ENCODE measurements at regions not wholly inside any gene's neighbourhood (a gene's known extent, or its start where the extent isn't known, plus 50 kb on each side); places are given as distances from the start of the nearest gene placed in this dataset.
"Not testable (repeated sequence)": the region's sequence is repeated elsewhere in the genome, so short reads cannot be mapped to it uniquely, and the experiment has no call there.

DNA sequence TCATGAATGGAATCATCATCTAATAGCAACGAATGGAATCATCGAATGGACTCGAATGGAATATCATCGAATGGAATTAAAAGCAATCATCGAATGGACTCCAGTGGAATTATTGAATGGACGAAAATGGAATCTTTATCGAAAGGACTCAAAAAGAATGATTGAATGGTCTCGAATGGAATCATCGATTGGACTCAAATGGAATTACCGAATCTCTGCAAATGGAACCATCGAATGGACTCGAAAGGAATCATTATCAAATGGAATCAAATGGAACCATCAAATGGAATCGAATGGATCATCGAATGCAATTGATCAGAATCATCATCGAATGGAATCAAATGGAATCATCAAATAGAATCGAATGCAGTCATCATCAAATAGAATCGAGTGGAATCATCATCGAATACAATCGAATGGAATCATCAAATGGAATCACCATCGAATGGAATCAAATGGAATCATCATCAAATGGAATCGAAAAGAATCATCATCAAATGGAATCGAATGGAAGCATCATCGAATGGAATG is 225.7 kb downstream of the SHCBP1 start:
- H3K27ac Mint-ChIP-seq, POLR2A ChIA-PET, ATAC-seq, H3K4me1 Mint-ChIP-seq, H3K27me3 Mint-ChIP-seq, H3K4me3 Mint-ChIP-seq: not testable (repeated sequence)
- Mint-ChIP-seq H3K9me3 (peaks cover 0 to 27% (median 9%) of the 10 kb centered on the region in 9 donors), H3K36me3 (peaks cover 0 to 10% (median 4%) of the 10 kb centered on the region in 3 donors)
- DNase-seq = peak in 4 of 10 donors; percentile 7 to 34 (median 11)

DNA sequence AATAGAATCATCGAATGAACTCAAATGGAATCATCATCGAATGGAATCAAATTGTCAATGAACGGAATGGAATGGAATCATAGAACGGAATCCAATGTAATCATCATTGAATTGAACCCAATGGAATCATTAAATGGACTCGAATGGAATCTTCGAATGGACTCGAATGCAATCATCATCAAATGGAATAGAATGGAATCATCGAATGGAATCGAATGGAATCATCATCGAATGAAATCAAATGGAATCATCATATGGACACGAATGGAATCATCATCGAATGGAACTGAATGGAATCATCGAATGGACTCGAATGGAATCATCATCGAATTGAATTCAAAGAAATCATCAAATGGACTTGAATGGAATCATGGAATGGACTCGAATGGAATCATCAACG is 226.2 kb downstream of the SHCBP1 start:
- Mint-ChIP-seq H3K36me3 (peaks cover 0 to 10% (median 4%) of the 10 kb centered on the region in 3 donors), H3K9me3 (peaks cover 0 to 27% (median 9%) of the 10 kb centered on the region in 9 donors)
- ATAC-seq, POLR2A ChIA-PET, H3K4me3 Mint-ChIP-seq, H3K27ac Mint-ChIP-seq, DNase-seq, H3K4me1 Mint-ChIP-seq, H3K27me3 Mint-ChIP-seq: not testable (repeated sequence)

DNA sequence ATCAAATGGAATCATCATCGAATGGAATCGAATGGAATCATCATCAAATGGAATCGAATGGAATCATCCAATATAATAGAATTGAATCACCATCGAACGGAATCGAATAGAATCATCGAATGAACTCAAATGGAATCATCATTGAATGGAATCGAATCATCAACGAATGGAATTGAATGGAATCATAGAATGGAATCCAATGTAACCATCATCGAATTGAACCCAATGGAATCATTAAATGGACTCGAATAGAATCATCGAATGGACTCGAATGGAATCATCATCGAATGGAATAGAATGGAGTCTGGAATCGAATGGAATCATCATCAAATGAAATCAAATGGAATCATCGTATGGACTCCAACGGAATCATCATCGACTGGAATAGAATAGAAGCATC is 227.0 kb downstream of the SHCBP1 start:
- H3K4me3 Mint-ChIP-seq, POLR2A ChIA-PET, H3K4me1 Mint-ChIP-seq, ATAC-seq, H3K27ac Mint-ChIP-seq, H3K27me3 Mint-ChIP-seq: not testable (repeated sequence)
- DNase-seq = peak in 2 of 10 donors; percentile 1 to 15
- Mint-ChIP-seq H3K36me3 (peaks cover 0 to 10% (median 4%) of the 10 kb centered on the region in 3 donors), H3K9me3 (peaks cover 0 to 27% (median 9%) of the 10 kb centered on the region in 9 donors)

DNA sequence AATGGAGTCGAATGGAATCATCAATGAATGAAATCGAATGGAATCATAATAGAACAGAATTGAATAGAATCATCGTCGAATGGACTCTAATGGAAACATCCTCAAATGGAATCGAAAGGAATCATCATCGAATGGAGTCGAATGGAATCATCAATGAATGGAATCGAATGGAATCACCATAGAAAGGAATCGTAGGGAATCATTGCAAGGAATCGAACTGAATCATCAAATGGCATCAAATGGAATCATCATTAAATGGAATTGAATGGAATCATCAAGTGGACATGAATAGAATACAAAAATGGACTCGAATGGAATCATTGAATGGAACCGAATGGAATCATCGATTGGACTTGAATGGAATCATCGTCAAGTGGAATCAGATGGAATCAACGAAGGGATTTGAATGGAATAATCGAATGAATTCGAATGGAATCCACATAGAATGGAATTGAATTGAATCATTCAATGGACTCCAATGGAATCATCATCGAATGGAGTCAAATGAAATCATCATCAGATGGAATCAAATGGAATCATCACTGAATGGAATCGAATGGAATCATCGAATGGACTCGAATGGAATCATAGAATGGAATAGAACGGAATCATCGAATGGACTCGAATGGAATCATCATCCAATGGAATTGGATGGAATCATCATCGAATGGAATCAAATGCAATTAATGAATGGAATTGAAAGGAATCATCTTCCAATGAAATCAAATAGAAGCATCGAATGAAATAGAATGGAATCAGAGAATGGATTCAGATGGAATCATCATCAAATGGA is 228.1 kb downstream of the SHCBP1 start:
- Mint-ChIP-seq H3K36me3 (peaks cover 0 to 10% (median 4%) of the 10 kb centered on the region in 3 donors), H3K9me3 (peaks cover 0 to 27% (median 9%) of the 10 kb centered on the region in 9 donors)
- H3K27ac Mint-ChIP-seq, POLR2A ChIA-PET, H3K27me3 Mint-ChIP-seq, H3K4me1 Mint-ChIP-seq, H3K4me3 Mint-ChIP-seq, ATAC-seq: not testable (repeated sequence)
- peak in 4 of 10 donors; percentile 23 to 49 (median 42) for DNase-seq

DNA sequence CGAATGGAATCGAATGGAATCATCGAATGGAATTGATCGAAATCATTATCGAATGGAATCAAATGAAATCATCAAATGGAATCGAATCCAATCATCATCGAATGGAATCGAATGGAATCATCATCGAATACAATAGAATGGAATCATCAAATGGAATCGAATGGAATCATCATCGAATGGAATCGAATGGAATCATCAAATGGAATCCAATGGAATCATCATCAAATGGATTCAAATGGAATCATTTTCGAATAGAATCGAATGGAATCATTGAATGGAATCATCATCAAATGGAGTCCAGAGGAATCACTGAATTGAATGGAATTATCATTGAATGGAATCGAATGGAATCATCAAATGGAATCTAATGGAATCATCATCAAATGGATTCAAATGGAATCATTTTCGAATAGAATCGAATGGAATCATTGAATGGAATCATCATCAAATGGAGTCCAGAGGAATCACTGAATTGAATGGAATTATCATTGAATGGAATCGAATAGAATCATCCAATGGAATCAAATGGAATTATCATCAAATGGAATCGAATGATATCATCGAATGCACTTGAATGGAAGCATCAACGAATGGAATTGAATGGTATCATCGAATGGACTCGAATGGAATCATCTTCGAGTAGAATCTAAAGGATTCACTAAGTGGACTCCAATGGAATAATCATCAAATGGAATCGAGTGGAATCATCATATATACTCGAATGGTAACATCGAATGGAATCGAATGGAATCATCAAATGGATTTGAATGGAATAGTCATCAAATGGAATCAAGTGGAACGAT is 230.3 kb downstream of the SHCBP1 start:
- POLR2A ChIA-PET = not testable (repeated sequence)
- peaks cover 3 to 18% (median 8%) of the 10 kb centered on the region in 3 donors for H3K36me3 Mint-ChIP-seq

DNA sequence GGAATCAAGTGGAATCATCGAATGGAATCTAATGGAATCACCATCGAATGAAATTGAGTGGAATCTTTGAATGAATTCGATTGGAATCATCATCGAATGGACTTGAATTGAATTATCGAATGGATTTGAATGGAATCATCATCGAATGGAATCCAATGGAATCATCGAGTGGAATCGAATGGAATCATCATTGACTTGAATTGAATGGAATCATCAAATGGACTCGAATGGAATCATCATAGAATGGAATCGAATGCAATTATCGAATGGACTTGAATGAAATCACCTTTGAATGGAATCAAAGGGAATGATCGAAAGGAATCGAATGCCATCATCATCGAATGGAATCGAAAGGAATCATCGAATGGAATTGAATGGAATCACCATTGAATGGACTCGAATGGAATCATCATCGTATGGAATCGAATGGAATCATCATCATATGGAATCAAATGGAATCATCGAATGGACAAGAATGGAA is 231.6 kb downstream of the SHCBP1 start:
- peak in 9 of 10 donors; percentile 42 to 89 (median 80) for DNase-seq
- H3K4me1 Mint-ChIP-seq, H3K27me3 Mint-ChIP-seq, ATAC-seq, H3K27ac Mint-ChIP-seq, POLR2A ChIA-PET: not testable (repeated sequence)
- peaks cover 0 to 25% (median 10%) of the 10 kb centered on the region in 9 donors for H3K9me3 Mint-ChIP-seq
- peaks cover 3 to 15% (median 8%) of the 10 kb centered on the region in 3 donors for H3K36me3 Mint-ChIP-seq
- H3K4me3 Mint-ChIP-seq = peak overlapping the region in 1 of 10 donors; percentile 0

More for the DNA sequence above, 230.3 kb downstream of the SHCBP1 start:
- ATAC-seq, H3K4me3 Mint-ChIP-seq, H3K27me3 Mint-ChIP-seq, H3K27ac Mint-ChIP-seq, H3K4me1 Mint-ChIP-seq: not testable (repeated sequence)
- DNase-seq = peak in 6 of 10 donors; percentile 4 to 69 (median 64)
- peaks cover 0 to 30% (median 12%) of the 10 kb centered on the region in 9 donors for H3K9me3 Mint-ChIP-seq

DNA sequence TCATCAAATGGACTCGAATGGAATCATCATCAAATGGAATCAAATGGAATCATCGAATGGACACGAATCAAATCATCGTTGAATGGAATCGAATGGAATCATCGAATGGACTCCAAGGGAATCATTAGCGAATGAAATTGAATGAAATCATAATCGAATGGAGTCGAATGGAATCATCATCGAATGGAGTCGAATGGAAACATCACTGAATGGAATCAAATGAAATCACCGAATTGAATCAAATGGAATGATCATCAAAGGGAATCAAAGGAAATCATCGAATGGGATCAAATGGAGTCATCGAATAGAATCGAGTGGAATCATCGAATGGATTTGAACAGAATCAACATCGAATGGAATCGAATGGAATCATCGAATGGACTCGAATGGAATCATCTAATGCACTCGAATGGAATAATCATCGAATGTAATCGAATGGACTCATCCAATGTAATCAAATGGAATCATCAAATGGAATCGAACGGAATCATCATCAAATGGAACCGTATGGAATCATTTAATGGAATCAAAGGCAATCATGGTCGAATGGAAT is 232.2 kb downstream of the SHCBP1 start:
- H3K27ac Mint-ChIP-seq, POLR2A ChIA-PET, H3K4me1 Mint-ChIP-seq, H3K4me3 Mint-ChIP-seq, H3K27me3 Mint-ChIP-seq, ATAC-seq: not testable (repeated sequence)
- Mint-ChIP-seq H3K9me3 (peaks cover 0 to 26% (median 10%) of the 10 kb centered on the region in 9 donors), H3K36me3 (peaks cover 3 to 15% (median 6%) of the 10 kb centered on the region in 3 donors)
- peak in 3 of 10 donors; percentile 23 to 51 (median 31) for DNase-seq

DNA sequence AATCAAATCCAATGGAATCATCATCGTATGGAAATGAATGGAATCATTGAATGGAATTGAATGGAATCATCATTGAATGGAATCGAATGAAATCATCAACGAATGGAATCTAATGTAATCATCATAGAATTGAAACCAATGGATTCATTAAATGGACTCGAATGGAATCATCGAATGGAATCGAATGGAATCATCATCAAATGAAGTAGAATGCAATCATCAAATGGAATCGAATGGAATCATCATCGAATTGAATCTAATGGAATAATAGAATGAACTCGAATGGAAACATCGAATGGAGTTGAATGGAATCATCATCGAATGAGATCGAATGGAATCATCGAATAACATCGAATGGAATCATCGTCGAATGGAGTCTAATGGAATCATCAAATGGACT is 232.8 kb downstream of the SHCBP1 start:
- H3K4me3 Mint-ChIP-seq, POLR2A ChIA-PET, H3K4me1 Mint-ChIP-seq, ATAC-seq, H3K27ac Mint-ChIP-seq, H3K27me3 Mint-ChIP-seq: not testable (repeated sequence)
- peaks cover 0 to 28% (median 9%) of the 10 kb centered on the region in 9 donors for H3K9me3 Mint-ChIP-seq
- peaks cover 3 to 17% (median 7%) of the 10 kb centered on the region in 3 donors for H3K36me3 Mint-ChIP-seq
- peak in 3 of 10 donors; percentile 37 to 44 (median 38) for DNase-seq

DNA sequence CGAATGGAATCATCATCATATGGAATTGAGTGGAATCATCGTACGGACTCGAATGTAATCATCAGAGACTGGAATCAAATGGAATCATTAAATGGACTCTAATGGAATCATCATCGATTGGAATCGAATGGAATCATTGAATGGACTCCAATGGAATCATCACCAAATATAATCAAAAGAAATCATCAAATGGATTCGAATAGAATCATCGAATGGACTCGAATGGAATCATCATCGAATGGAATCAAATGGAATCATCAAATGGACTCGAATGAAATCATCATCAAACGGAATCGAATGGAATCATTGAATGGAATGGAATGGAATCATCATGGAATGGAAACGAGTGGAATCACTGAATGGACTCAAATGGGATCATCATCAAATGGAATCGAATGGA is 233.5 kb downstream of the SHCBP1 start:
- peaks cover 0 to 28% (median 11%) of the 10 kb centered on the region in 9 donors for H3K9me3 Mint-ChIP-seq
- H3K27me3 Mint-ChIP-seq, H3K27ac Mint-ChIP-seq, H3K4me1 Mint-ChIP-seq, POLR2A ChIA-PET, ATAC-seq, H3K4me3 Mint-ChIP-seq: not testable (repeated sequence)
- H3K36me3 Mint-ChIP-seq = peaks cover 3 to 18% (median 11%) of the 10 kb centered on the region in 3 donors
- peak in 8 of 10 donors; percentile 37 to 88 (median 82) for DNase-seq

DNA sequence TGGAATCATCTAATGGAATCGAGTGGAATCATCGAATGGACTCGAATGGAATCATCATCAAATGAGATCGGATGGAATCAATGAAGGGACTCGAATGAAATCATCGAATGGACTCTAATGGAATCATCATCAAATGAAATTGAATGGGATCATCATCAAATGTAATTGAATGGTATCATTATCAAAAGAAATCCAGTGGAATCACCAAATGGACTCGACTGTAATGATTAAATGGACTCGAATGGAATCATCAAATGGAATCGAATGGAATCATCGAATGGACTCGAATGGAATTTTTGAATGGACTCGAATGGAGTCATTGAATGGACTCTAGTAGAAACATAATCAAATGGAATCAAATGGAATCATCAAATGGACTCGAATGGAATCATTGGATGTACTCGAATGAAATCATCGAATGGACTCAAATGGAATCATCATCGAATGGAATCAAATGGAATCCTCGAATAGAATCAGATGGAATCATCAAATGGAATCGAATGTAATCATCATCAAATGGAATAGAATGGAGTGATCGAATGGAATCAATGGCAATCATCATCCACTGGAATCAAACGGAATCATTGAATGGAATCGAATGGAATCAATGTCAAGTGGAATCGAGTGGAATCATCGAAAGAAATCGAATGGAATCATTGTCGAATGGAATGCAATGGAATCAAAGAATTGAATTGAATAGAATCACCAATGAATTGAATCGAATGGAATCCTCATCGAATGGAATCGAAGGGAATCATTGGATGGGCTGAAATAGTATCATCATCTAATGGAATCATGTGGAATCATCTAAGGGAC is 234.2 kb downstream of the SHCBP1 start:
- H3K4me3 Mint-ChIP-seq, H3K27ac Mint-ChIP-seq, H3K4me1 Mint-ChIP-seq, POLR2A ChIA-PET, H3K27me3 Mint-ChIP-seq: not testable (repeated sequence)
- Mint-ChIP-seq H3K36me3 (peaks cover 3 to 18% (median 12%) of the 10 kb centered on the region in 3 donors), H3K9me3 (peaks cover 0 to 31% (median 13%) of the 10 kb centered on the region in 9 donors)
- DNase-seq = peak in 7 of 10 donors; percentile 5 to 73 (median 64)
- ATAC-seq = peak in 1 of 2 donors; percentile 8

DNA sequence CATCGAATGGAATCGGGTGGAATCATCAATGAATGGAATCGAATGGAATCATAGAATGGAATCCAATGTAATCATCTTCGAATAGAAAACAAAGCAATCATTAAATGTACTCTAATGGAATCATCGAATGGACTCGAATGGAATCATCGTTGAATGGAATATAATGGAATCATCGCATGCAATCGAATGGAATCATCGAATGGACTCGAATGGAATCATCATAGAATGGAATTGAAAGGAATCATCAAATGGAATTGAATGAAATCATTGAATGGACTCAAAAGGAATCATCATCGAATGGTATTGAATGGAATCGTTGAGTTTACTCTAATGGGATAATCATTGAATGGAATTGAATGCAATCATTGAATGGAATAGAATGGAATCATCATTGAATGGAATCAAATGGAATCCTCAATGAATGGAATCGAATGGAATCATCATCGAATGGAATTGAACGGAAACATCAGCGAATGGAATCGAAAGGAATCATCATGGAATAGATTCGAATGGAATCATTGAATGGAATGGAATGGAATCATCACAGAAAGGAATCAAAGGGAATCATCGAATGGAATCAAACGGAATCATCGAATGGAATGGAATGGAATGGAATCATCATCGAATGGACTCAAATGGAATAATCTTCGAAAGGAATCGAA is 234.9 kb downstream of the SHCBP1 start:
- H3K4me1 Mint-ChIP-seq, ATAC-seq, POLR2A ChIA-PET, H3K27me3 Mint-ChIP-seq, H3K4me3 Mint-ChIP-seq, H3K27ac Mint-ChIP-seq: not testable (repeated sequence)
- peak in 4 of 10 donors; percentile 26 to 65 (median 59) for DNase-seq
- H3K36me3 Mint-ChIP-seq = peaks cover 3 to 17% (median 12%) of the 10 kb centered on the region in 3 donors
- peaks cover 0 to 36% (median 12%) of the 10 kb centered on the region in 9 donors for H3K9me3 Mint-ChIP-seq
